Fibroblast of skin of left biceps (primary cell): ENCODE measurements at regions not wholly inside any gene's neighbourhood (a gene's known extent, or its start where the extent isn't known, plus 50 kb on each side); places are given as distances from the start of the nearest gene placed in this dataset.
A peak's percentile ranks its signal among the peaks of the same experiment; 100 is the strongest.

Experiments used
- DNase-seq, 2 experiments: peaks; one replicate each; pipeline ENCODE4 v3.0.0-alpha.2; 2013; ENCODE audit warnings: low read depth in 2 of 2

- no peak for DNase-seq
These were observed 263.9 kb downstream of the HIVEP2 start for GRCh38 chr6:142681099-142681498.

GRCh38 chr6:142682985-142683384 lies 262.0 kb downstream of the HIVEP2 start:
- no peak for DNase-seq

DNA sequence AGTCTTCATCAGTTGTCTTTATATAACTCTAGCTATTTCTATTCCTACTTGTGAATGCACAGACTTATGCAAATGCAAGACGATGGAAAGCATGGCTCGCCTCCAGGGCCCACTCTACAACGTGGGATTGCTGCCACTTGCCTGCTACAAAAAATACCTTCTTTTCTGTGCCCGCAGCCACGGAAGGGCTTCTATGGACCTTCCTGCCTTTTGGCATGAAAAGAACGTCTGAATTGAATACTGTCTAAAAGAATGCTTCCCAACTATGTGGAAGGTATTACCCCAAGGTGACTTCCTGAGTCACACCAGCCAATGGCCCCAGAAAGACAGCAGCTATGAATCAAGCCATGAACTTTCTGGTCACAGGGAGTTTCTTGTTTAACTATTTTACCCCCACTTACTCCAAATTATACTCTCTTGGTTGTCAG lies 261.2 kb downstream of the HIVEP2 start:
- no peak for DNase-seq

DNA sequence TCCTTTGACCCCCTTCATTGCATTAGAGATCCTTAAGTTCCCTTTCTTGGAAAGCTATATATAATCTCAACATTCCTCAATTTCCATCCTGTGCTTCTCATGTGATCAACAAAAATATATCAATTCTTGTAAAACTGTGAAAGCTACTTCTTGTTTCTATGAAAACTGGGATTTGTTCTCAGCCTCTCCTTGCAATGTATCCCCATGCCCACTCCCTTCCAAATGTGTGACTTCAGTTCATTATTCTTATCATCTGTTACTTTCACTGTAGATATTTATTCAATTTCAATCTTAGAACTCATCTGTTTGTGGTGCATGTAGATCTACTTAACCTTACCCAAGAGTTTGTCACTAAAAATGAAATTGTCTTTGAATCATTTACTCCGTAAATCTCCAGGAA lies 260.6 kb downstream of the HIVEP2 start:
- no peak for DNase-seq

DNA sequence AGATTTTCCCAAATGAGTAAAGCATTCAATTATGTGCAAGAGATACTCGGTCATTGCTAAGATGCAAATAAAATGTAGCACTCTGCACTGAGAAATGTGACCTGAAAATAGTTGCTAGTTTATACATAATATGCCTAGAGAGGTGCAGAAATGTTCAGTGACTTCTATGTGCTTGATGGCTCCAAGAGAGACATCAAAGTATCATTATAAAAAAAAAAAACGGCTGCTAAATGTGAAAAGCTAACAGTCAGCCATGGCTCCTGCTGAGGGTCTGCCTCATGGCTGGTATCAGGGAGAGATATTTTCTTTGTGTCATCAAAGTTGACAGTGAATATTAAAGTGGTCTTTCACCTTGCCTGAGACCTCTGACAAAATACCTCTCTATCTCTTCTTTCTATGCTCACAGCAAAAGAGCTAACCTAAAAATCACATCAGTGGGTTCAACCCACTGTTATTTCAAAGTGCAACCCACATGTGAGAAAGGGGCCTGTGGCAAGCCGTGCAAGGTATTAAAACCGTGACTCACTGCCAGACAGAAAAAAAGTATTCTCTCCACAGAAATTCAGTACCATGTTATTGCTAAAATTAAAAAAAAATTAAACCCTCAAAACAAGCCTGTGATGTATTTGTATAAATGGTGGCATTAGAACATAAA lies 259.0 kb downstream of the HIVEP2 start:
- no peak for DNase-seq

- no peak for DNase-seq
These were observed 258.5 kb downstream of the HIVEP2 start for GRCh38 chr6:142686507-142686887.

- DNase-seq = peak; percentile 90 to 91
These were observed 252.0 kb downstream of the HIVEP2 start for GRCh38 chr6:142692942-142693341.

DNA sequence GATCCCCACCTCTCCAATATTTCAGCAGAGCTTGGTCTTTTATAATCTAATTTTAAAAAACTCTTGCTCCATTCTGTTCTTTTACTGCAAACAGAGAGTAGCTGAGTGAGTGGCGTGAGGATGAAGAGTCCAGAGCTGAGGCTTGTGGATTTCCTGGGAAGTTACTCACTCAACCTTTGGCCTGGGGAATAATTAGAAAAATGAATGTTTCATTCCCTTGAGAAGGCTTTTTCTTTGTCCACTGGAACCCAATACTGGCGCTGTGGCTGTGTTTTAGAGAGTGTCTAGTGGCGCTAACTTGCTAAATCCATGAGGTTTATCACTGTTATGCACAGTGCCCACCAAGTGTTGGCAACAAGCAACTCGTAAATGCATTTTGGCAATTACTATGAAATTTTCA lies 251.5 kb downstream of the HIVEP2 start:
- DNase-seq = peak in 1 of 2 experiments; percentile 5

GRCh38 chr6:142694054-142694453 lies 250.9 kb downstream of the HIVEP2 start:
- DNase-seq = peak; percentile 23 to 25

- no peak for DNase-seq
These were observed 250.0 kb downstream of the HIVEP2 start for GRCh38 chr6:142695016-142695415.

DNA sequence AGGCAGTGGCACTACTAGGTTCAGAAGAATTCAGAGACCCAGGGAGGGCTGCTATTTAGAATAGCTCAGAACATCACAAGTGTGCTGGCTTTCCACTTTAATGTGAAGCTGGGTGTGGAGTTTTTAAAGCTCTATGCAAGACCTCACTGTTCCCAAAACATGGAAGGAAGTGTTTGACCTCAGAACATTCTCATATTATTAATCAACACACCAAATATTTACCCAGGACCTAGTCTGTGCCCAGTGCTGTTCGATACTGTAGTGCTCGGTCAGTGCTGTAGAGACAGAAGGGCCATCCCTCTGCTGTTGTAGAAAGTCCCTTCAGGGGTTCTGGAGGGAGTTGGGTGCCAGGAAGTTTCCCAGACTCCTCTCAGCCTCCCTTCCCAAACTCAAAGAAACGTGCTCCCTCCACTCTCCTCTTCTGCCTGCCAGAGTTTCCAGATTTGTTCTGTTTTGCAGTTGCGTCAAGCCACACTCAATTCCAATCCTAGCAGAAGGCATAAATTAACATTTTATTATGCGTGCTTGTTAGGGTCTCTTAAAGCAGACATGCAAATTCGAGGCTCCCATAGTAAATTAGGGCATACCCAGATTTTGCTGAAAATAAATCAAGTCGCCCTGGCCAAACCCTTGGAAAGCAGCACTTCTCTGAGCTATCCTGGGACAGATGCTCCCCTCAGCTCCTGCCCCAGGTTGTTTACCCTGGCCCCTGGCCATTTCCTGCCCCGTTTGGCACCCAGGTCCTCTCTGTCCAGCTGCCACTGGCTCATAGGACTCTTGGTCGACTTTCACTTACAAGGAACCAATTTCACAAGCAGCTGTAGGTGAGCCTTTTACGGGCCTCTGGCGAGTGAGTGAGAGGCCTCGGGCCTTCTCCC lies 248.6 kb downstream of the HIVEP2 start:
- DNase-seq = no peak

GRCh38 chr6:142697001-142697335 lies 248.0 kb downstream of the HIVEP2 start:
- no peak for DNase-seq

GRCh38 chr6:142697922-142698321 lies 247.1 kb downstream of the HIVEP2 start:
- no peak for DNase-seq

DNA sequence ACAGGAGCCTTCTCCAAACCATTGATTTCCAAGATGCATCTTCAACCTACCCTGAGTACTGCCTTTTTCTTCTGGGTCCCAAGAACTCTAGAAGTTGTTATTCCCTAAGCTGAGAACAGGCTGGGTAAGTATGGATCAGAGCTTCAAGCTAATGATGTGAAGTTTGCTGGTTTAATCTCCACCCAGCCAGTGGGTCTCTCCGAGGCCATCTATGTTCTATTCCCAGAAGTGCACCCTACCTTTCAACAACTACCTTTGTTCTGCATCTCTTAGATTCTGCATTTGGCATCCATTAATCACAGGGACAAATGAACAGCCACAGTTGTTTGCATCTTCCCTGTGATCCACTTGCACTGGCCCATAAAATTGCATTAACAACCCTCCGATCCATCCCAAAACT lies 246.2 kb downstream of the HIVEP2 start:
- DNase-seq = no peak

GRCh38 chr6:142699391-142699790 lies 245.6 kb downstream of the HIVEP2 start:
- DNase-seq = no peak

- DNase-seq = no peak
These were observed 244.9 kb downstream of the HIVEP2 start for GRCh38 chr6:142700032-142700431.

DNA sequence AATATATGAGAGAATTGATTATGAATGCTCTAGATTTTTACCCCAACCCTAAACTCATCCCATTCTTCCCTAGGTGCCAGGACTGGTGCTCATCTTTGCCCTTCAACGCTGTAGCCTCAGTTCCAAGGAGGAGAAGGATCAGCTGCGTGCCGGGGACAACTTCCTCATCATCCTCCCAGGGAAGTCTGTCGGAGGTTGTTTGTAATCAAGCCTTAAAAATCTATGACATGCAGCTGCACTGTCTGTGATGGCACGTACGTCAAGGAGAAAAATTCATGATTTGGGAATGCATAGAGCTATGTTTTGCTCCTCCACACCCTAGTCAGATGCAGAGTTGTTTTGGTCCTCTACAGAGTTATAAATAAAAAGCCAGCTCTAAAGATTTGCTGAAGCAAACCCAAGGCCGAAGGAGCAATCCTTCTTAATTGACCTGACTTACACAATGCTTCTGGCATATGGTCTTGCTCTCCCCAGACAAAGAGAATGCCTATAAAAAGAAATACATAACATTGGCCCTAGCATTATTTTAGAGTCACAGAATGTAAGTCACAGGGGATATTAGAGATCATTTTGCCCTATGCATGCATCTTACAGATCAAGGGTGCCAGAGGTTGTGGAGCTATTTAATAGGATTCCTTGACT lies 244.2 kb downstream of the HIVEP2 start:
- no peak for DNase-seq
